ENCODE measurements at regions not wholly inside any gene's neighbourhood (a gene's known extent, or its start where the extent isn't known, plus 50 kb on each side); places are given as distances from the start of the nearest gene placed in this dataset.
A peak's percentile ranks its signal among the peaks of the same experiment; 100 is the strongest.

DNA sequence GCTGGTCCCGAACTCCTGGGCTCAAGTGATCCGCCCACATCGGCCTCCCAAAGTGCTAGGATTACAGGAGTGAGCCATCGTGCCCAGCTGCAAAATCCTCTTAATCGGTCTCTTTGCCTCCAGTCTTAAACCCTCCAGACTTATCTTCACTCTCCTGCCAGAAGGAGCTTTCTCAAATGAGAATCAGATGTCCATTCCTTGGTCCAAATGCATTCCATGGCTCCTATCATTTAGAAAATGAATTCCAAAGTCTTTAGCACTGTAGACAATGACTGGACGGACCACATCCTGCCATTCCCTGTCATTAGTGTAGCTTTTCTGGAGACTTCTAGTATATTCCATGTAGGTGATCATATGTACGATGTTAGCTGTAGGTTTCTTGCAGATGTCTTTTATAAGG, 141.9 kb downstream of the ID4 start:
- ATAC-seq = no peak

GRCh38 chr6:19979986-19980385, 142.8 kb downstream of the ID4 start:
- no peak for ATAC-seq

- ATAC-seq = no peak
Observed at GRCh38 chr6:19983374-19983773, 146.2 kb downstream of the ID4 start.

GRCh38 chr6:19986691-19987438, 149.7 kb downstream of the ID4 start:
- ATAC-seq = no peak

DNA sequence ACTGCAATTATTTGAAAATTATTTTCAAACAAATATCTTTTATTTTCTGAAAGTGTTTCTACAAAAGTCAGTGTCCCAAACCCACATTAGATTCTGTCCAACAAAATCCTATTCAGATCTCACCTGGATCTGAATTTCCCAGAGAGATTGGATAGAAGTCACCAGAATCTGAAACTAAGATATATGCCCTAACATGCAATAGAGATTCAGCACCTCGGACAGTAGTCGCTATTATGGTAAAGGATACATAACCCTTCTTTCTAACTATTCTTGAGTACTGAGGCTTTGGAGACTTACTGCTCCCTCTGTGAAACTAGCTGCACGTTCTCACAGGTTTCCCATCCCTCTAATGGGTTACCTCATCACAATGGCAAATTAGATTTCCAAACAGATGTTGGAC, 151.4 kb downstream of the ID4 start:
- no peak for ATAC-seq

GRCh38 chr6:19991176-19991575, 154.0 kb downstream of the ID4 start:
- ATAC-seq = no peak

GRCh38 chr6:19994909-19995308, 157.7 kb downstream of the ID4 start:
- no peak for ATAC-seq

DNA sequence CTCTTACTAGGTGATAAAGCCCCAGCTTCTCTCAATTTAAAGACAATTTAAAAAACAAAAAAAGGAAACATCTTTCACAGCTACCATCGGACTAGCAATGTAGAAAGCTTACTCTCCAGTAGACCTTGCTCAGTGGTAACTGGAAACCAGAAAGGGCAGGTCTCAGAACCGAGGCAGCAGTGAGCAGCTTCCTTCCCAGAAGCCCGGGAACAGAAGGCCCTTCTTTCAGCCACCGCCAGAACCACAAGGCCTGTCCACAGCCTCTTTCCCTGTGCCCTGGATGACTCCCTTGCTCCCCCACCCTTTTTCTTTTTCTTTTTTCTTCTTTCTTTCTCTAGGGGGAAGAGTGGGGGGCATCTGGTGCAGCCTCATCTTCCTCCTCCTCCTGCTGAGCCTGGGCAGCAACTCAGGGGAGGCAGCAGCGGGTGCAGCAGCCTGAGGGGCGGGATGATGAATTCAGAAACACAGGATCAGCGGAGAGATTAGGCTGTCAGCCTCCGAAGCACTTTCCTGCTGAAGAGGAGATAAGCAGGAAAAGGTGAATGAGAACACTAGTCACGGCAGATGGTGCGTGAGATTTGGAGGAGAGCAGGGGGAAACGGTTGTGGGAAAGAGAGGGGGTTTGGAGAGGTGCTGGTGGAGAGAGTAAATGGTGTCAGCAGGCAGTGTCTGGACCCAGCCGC, 158.5 kb downstream of the ID4 start:
- no peak for ATAC-seq

- no peak for ATAC-seq
Observed at GRCh38 chr6:19997104-19997503, 159.9 kb downstream of the ID4 start.

DNA sequence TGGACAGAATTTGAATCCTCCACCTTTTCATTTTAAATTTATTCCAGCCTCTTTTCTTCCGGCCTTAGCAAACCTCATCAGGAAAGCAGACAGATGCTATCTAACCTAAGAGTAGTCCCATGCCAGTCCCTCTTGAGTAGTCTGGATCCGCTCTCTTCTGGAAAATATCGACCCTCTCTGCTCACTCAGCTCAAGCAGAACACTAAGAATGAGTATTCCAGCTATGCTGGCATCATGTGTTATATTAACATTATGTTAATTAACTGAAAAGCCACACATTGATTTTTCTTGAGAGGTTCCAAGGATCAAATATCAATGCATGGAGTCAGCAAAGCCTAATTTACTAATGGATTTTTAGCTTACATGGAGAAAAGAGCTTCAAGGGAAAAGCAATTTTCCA, 161.4 kb downstream of the ID4 start:
- ATAC-seq = no peak

DNA sequence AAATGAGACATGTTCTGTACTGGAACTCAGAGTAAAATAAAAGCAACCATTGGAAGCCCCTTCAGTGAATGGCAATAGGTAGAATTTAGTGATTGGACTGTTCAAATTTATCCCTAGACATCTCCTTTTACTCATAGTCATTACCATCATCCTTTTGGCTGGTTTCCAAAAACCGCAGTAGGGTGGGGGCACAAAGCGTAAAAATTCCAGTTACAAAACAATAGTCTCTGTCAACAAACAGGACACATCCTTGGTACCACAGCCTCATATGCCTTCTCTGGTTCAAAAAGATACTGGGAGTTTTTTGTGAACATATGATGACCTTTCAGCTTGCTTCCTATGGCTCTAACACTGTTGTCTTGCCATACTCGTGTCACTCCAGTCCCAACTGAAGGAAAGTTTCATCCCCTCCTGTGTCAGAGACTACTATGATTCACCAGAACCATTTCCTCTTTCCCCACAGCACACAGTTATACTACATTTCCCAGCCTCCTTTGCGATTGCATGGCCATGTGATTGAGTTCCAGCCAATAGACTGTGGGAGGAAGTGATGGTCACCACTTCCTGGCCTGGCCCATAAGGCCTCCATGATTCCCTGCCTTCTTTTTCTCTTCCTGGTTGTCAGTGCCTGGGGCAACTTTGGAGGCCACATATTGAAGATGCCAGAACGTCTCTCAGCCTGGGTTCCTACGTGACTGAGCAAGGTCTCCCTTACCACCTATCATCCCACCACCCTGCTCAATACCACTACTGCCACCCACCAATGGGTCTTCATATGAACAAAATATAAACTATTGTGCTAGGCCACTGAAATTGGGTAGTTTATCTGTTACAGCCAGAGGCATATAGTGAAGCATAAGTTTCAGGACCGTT, 162.4 kb downstream of the ID4 start:
- peak in 1 of 2 donors; percentile 53 for ATAC-seq

- ATAC-seq = no peak
Observed at GRCh38 chr6:20001286-20001685, 164.1 kb downstream of the ID4 start.

DNA sequence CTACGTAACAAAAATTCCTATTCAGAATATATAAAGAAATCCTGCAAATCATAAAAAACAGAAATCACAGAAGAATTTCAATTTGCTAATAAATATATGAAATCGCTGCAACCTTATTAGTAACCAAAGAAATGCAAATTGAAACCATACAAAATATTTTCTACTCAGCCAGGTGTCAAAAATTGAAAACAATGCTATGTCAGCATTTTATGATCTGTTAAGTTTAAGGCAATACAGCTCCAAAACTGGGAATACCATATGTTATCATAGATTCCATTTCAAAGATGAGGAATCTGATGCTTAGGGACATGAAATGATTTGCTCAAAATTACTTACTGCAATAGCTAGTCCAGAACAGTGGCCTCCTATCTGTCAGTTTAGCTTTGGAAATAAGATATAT, 168.9 kb downstream of the ID4 start:
- ATAC-seq = no peak

DNA sequence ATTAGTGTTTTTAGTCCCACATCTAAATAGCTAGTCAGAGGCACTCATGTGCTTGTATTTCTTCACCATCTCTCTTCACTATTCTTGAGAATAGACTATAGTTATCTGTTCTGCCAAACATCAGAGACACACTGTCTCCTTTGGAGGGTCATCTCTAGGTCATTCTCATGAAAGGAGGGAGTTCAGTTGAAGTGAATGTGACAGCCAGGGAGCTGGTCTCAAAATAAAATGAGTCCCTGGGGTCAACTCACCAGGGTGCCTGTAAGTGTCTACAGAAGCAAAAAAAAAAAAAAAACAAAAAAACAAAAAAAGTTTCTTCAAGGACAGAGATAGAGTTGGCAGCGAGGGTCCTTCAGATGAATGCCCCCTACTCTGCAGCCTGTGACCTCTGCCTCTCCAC, 171.0 kb downstream of the ID4 start:
- no peak for ATAC-seq

- ATAC-seq = no peak
Observed at GRCh38 chr6:20013066-20013861, 176.1 kb downstream of the ID4 start.

- no peak for ATAC-seq
Observed at GRCh38 chr6:20014508-20014907, 177.3 kb downstream of the ID4 start.

- no peak for ATAC-seq
Observed at GRCh38 chr6:20020526-20020925, 183.4 kb downstream of the ID4 start.

DNA sequence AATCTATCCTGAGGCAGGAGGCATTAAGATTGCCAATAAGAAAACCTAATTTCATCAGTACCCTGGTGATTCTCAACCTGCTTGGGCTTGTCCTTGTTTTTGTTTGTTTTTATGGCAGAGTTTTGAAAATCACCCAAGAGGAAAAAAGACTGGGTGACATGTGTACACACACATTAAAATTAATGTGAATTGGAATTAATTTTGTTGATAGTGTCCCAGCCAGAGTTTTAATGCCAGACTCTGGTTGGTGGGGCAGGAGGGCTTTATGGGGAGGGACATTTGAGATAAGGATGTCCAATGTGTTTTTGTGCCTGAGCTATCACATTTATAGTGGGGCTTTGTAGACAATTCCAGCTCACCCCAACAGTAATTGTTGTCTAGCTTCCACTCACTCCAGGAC, 184.6 kb downstream of the ID4 start:
- no peak for ATAC-seq

GRCh38 chr6:20023549-20024315, 186.6 kb downstream of the ID4 start:
- peak; percentile 33 to 44 for ATAC-seq

GRCh38 chr6:20024316-20024673, 187.1 kb downstream of the ID4 start:
- no peak for ATAC-seq

GRCh38 chr6:20024978-20025377, 187.3 kb downstream of the MBOAT1 start:
- ATAC-seq = no peak

GRCh38 chr6:20025681-20026080, 186.6 kb downstream of the MBOAT1 start:
- no peak for ATAC-seq

Data from activated CD4-positive, CD25-positive, alpha-beta regulatory T cell treated with anti-CD3 and anti-CD28 coated beads, Interleukin-2, amount 50 U/mL, for 24 hours (primary cell).